GM23338 (cell line): ENCODE measurements at regions not wholly inside any gene's neighbourhood (a gene's known extent, or its start where the extent isn't known, plus 50 kb on each side); places are given as distances from the start of the nearest gene placed in this dataset.

Source experiments
- ATAC-seq: fragments of 200-7000 bp; cut with Tn5 transposase; 3 replicates; pipeline ENCODE4 v1.9.1; 2020
- DNase-seq: peaks from one replicate; pipeline ENCODE4 v3.0.0-alpha.2; 2015; ENCODE audit warnings: low spot score
- H2AFZ ChIP-seq: fragments of 200-600 bp; sonication (generic); 2 replicates; pipeline ENCODE4 v1.8.0; 2016; ENCODE audit warnings: antibody characterized with exemption, mild to moderate bottlenecking, moderate library complexity
- H3F3A ChIP-seq: fragments of 200-600 bp; sonication (generic); replicated peaks from 2 replicates; pipeline ENCODE4 v1.8.0; 2017; ENCODE audit warnings: antibody characterized with exemption, mixed run types, low read depth
- H3K27ac ChIP-seq: fragments of 200-600 bp; sonication (generic); 2 replicates; pipeline ENCODE4 v1.6.1; 2016; ENCODE audit warnings: low read depth
- H3K27me3 ChIP-seq: fragments of 200-600 bp; sonication (generic); 2 replicates; pipeline ENCODE4 v1.8.0; 2016; ENCODE audit warnings: mild to moderate bottlenecking, mixed run types, moderate library complexity; ENCODE audit not compliant: insufficient read depth
- H3K36me3 ChIP-seq: fragments of 200-600 bp; sonication (generic); 2 replicates; pipeline ENCODE4 v1.8.0; 2016; ENCODE audit warnings: mild to moderate bottlenecking; ENCODE audit not compliant: insufficient read depth
- H3K4me1 ChIP-seq: fragments of 200-600 bp; sonication (generic); 2 replicates; pipeline ENCODE4 v1.8.0; 2016; ENCODE audit warnings: mild to moderate bottlenecking, moderate library complexity; ENCODE audit not compliant: insufficient read depth
- H3K4me2 ChIP-seq: fragments of 200-600 bp; sonication (generic); 2 replicates; pipeline ENCODE4 v1.7.1; 2017; ENCODE audit warnings: mixed run types
- H3K4me3 ChIP-seq: fragments of 200-600 bp; sonication (generic); 2 replicates; pipeline ENCODE4 v1.6.1; 2016; ENCODE audit warnings: mixed run types
- H3K79me2 ChIP-seq: fragments of 200-600 bp; sonication (generic); replicated peaks from 2 replicates; pipeline ENCODE4 v1.8.0; 2017; ENCODE audit warnings: mild to moderate bottlenecking; ENCODE audit not compliant: insufficient read depth
- H3K9me2 ChIP-seq: fragments of 200-600 bp; sonication (generic); 2 replicates; pipeline ENCODE4 v1.8.0; 2017; ENCODE audit not compliant: insufficient read depth
- H4K20me1 ChIP-seq: fragments of 200-600 bp; sonication (generic); replicated peaks from 2 replicates; pipeline ENCODE4 v1.8.0; 2017; ENCODE audit warnings: mild to moderate bottlenecking; ENCODE audit not compliant: insufficient read depth
- H3K27ac Mint-ChIP-seq: 2 replicates; pipeline ENCODE4 v1.8.0; 2020; ENCODE audit warnings: inconsistent platforms, mild to moderate bottlenecking, moderate library complexity, mixed read lengths
- H3K27me3 Mint-ChIP-seq: 3 replicates; pipeline ENCODE4 v1.8.0; 2022; ENCODE audit warnings: low read depth, mild to moderate bottlenecking, moderate library complexity, mixed read lengths, inconsistent platforms; ENCODE audit not compliant: insufficient read depth, poor library complexity
- H3K36me3 Mint-ChIP-seq: 3 replicates; pipeline ENCODE4 v1.8.0; 2021; ENCODE audit warnings: low read depth, mild to moderate bottlenecking, inconsistent platforms, moderate library complexity, mixed read lengths
- H3K4me1 Mint-ChIP-seq: 3 replicates; pipeline ENCODE4 v1.8.0; 2020; ENCODE audit warnings: mild to moderate bottlenecking, inconsistent platforms, mixed read lengths
- H3K4me3 Mint-ChIP-seq: 3 replicates; pipeline ENCODE4 v1.8.0; 2021; ENCODE audit warnings: moderate library complexity, mild to moderate bottlenecking, inconsistent platforms, mixed read lengths
- H3K9me3 Mint-ChIP-seq: 3 replicates; pipeline ENCODE4 v1.8.0; 2020; ENCODE audit warnings: moderate library complexity, mild to moderate bottlenecking, inconsistent platforms, mixed read lengths
- CTCF ChIP-seq, 2 experiments: fragments of 200-600 bp in 1 of 2; sonication (generic) in 1 of 2; conservative IDR thresholded peaks; 2 replicates each; pipeline versions ENCODE4 v1.5.1 to v1.6.1; 2016 to 2017; ENCODE audit warnings: antibody characterized with exemption in 2 of 2, low read depth in 2 of 2, mild to moderate bottlenecking in 2 of 2, moderate library complexity in 1 of 2
- EZH2 ChIP-seq: fragments of 200-600 bp; sonication (generic); IDR thresholded peaks from one replicate; pipeline ENCODE4 v1.8.0; 2017; ENCODE audit warnings: antibody characterized with exemption, mild to moderate bottlenecking, low read depth; ENCODE audit not compliant: unreplicated experiment
- EZH2phosphoT487 ChIP-seq: fragments of 200-600 bp; sonication (generic); IDR thresholded peaks from one replicate; pipeline ENCODE4 v1.8.1; 2018; ENCODE audit warnings: antibody characterized with exemption; ENCODE audit not compliant: unreplicated experiment
- STAT1 ChIP-seq: IDR thresholded peaks from one replicate; pipeline ENCODE4 v1.6.1; 2016; ENCODE audit warnings: antibody characterized with exemption; ENCODE audit not compliant: unreplicated experiment
- ZNF114 ChIP-seq: fragments of 250-450 bp; sonication (Bioruptor Pico); IDR thresholded peaks from 2 replicates; pipeline ENCODE4 v1.5.0; 2020; ENCODE audit warnings: mild to moderate bottlenecking, moderate library complexity
- ZNF331 ChIP-seq: fragments of 250-450 bp; sonication (Bioruptor Pico); IDR thresholded peaks from 2 replicates; pipeline ENCODE4 v1.5.0; 2020; ENCODE audit warnings: low read depth, mild to moderate bottlenecking, moderate library complexity
- TF ChIP-seq, protein P1 (sequence below): fragments of 250-450 bp; sonication (Bioruptor Pico); IDR thresholded peaks from 2 replicates; pipeline ENCODE4 v1.5.0; 2020; ENCODE audit warnings: mild to moderate bottlenecking, moderate library complexity

DNA sequence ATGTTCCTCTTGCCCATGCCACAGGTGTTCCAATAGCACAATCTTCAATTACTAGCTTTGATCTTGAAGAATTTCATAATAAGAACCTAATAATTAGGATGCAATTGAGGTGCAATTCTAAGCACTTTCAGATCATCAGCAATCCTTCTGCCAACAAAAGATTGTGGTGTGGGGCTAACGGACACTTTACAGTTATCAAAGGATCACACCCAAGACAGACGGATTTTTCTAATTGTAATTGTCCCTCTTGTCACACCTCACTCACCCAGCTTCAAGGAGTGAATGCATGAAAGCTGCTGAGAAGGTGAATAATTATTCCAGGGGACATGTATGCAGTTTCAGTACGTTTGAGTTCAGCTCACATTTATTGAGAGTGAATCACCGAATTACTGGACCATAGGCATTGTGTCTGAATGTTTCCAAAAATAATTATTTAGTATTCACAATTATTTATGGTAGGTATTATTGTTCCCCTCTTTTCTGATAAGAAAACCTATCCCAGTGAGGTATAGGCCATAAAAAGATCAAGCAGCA is 438.5 kb upstream of the TRIB2 start:
- no peak for ATAC-seq
- Mint-ChIP-seq H3K9me3 (no peaks in the 10 kb centered on the region; the same call in 2 of the 3 replicates), H3K36me3 (no peaks in the 10 kb centered on the region), H3K27me3 (no peaks in the 10 kb centered on the region), H3K4me3 (no peak overlapping the region), H3K4me1 (peaks cover 10% of the 10 kb centered on the region; the same call in 2 of the 3 replicates), H3K27ac (no peak overlapping the region)
- H3F3A ChIP-seq: no peaks in the 10 kb centered on the region
- peaks cover 9% of the 10 kb centered on the region for H3K9me2 ChIP-seq
- no peak overlapping the region for H3K4me2 ChIP-seq
- DNase-seq: no peak
- no peak for TF ChIP-seq CTCF (conservative IDR thresholded peaks at IDR 0.05; ENCODE audit: low read depth in 2 of 2)
- TF ChIP-seq STAT1: no peak
- TF ChIP-seq, protein P1, sequence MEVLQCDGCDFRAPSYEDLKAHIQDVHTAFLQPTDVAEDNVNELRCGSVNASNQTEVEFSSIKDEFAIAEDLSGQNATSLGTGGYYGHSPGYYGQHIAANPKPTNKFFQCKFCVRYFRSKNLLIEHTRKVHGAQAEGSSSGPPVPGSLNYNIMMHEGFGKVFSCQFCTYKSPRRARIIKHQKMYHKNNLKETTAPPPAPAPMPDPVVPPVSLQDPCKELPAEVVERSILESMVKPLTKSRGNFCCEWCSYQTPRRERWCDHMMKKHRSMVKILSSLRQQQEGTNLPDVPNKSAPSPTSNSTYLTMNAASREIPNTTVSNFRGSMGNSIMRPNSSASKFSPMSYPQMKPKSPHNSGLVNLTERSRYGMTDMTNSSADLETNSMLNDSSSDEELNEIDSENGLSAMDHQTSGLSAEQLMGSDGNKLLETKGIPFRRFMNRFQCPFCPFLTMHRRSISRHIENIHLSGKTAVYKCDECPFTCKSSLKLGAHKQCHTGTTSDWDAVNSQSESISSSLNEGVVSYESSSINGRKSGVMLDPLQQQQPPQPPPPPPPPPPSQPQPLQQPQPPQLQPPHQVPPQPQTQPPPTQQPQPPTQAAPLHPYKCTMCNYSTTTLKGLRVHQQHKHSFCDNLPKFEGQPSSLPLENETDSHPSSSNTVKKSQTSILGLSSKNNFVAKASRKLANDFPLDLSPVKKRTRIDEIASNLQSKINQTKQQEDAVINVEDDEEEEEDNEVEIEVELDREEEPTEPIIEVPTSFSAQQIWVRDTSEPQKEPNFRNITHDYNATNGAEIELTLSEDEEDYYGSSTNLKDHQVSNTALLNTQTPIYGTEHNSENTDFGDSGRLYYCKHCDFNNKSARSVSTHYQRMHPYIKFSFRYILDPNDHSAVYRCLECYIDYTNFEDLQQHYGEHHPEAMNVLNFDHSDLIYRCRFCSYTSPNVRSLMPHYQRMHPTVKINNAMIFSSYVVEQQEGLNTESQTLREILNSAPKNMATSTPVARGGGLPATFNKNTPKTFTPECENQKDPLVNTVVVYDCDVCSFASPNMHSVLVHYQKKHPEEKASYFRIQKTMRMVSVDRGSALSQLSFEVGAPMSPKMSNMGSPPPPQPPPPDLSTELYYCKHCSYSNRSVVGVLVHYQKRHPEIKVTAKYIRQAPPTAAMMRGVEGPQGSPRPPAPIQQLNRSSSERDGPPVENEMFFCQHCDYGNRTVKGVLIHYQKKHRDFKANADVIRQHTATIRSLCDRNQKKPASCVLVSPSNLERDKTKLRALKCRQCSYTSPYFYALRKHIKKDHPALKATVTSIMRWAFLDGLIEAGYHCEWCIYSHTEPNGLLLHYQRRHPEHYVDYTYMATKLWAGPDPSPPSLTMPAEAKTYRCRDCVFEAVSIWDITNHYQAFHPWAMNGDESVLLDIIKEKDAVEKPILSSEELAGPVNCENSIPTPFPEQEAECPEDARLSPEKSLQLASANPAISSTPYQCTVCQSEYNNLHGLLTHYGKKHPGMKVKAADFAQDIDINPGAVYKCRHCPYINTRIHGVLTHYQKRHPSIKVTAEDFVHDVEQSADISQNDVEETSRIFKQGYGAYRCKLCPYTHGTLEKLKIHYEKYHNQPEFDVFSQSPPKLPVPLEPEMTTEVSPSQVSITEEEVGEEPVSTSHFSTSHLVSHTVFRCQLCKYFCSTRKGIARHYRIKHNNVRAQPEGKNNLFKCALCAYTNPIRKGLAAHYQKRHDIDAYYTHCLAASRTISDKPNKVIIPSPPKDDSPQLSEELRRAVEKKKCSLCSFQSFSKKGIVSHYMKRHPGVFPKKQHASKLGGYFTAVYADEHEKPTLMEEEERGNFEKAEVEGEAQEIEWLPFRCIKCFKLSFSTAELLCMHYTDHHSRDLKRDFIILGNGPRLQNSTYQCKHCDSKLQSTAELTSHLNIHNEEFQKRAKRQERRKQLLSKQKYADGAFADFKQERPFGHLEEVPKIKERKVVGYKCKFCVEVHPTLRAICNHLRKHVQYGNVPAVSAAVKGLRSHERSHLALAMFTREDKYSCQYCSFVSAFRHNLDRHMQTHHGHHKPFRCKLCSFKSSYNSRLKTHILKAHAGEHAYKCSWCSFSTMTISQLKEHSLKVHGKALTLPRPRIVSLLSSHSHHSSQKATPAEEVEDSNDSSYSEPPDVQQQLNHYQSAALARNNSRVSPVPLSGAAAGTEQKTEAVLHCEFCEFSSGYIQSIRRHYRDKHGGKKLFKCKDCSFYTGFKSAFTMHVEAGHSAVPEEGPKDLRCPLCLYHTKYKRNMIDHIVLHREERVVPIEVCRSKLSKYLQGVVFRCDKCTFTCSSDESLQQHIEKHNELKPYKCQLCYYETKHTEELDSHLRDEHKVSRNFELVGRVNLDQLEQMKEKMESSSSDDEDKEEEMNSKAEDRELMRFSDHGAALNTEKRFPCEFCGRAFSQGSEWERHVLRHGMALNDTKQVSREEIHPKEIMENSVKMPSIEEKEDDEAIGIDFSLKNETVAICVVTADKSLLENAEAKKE (CRISPR knock-in tag): no peak
- TF ChIP-seq ZNF114: no peak
- TF ChIP-seq ZNF331 (CRISPR knock-in tag): no peak
- no peak for TF ChIP-seq EZH2
- no peak for TF ChIP-seq EZH2phosphoT487
- H3K4me3 ChIP-seq: no peak overlapping the region
- 0 out of 2 replicates have a peak overlapping the region, but pooled peaks have one; percentile 19 for H2AFZ ChIP-seq
- H3K79me2 ChIP-seq: no peaks in the 10 kb centered on the region
- peaks cover 14% of the 10 kb centered on the region for H3K4me1 ChIP-seq
- H3K36me3 ChIP-seq: no peaks in the 10 kb centered on the region
- H4K20me1 ChIP-seq: no peaks in the 10 kb centered on the region
- no peaks in the 10 kb centered on the region for H3K27me3 ChIP-seq
- H3K27ac ChIP-seq: no peak overlapping the region
